ENCODE measurements at regions not wholly inside any gene's neighbourhood (a gene's known extent, or its start where the extent isn't known, plus 50 kb on each side); places are given as distances from the start of the nearest gene placed in this dataset.

- no peak for DNase-seq (ENCODE audit: low spot score)
- 90% methylated on average over 5 of the region's 5 CpGs for WGBS (ENCODE audit: low lambda C conversion rate, missing lambda C conversion rate)
- TF ChIP-seq EZH2phosphoT487 (IDR thresholded peaks at IDR 0.05; ENCODE audit: low read depth, severe bottlenecking, unreplicated experiment): no peak
- no peak for TF ChIP-seq EZH2 (IDR thresholded peaks at IDR 0.05; ENCODE audit: borderline replicate concordance)
- TF ChIP-seq CTCF (IDR thresholded peaks at IDR 0.05; ENCODE audit: poor library complexity): no peak
- H3K36me3 ChIP-seq (replicated peaks; ENCODE audit: insufficient read depth, low read depth): no peaks in the 10 kb centered on the region
- no peaks in the 10 kb centered on the region for H4K20me1 ChIP-seq (ENCODE audit: insufficient read depth, poor library complexity, severe bottlenecking)
- no peaks in the 10 kb centered on the region for H3K4me1 ChIP-seq (ENCODE audit: insufficient read depth)
- H3K9me3 ChIP-seq (ENCODE audit: low read depth): no peaks in the 10 kb centered on the region
- no peaks in the 10 kb centered on the region for H3K27me3 ChIP-seq
- H2AFZ ChIP-seq: no peak overlapping the region
- no peak overlapping the region for H3K4me2 ChIP-seq
- H3K79me2 ChIP-seq: no peaks in the 10 kb centered on the region
- no peaks in the 10 kb centered on the region for H3K9me2 ChIP-seq (replicated peaks; ENCODE audit: insufficient read depth)
- no peak overlapping the region for H3K4me3 ChIP-seq
- no peak overlapping the region for H3K27ac ChIP-seq
These were observed 792.3 kb downstream of the CDH8 start for GRCh38 chr16:61243954-61244353.

- Histone ChIP-seq H3K4me3 (no peak overlapping the region), H4K20me1 (ENCODE audit: insufficient read depth, poor library complexity, severe bottlenecking) (no peaks in the 10 kb centered on the region), H3K9me2 (replicated peaks; ENCODE audit: insufficient read depth) (no peaks in the 10 kb centered on the region), H3K27me3 (no peaks in the 10 kb centered on the region), H3K36me3 (replicated peaks; ENCODE audit: insufficient read depth, low read depth) (no peaks in the 10 kb centered on the region), H3K79me2 (no peaks in the 10 kb centered on the region), H3K27ac (no peak overlapping the region), H3K4me1 (ENCODE audit: insufficient read depth) (no peaks in the 10 kb centered on the region), H2AFZ (no peak overlapping the region), H3K4me2 (no peak overlapping the region), H3K9me3 (ENCODE audit: low read depth) (no peaks in the 10 kb centered on the region)
- TF ChIP-seq EZH2phosphoT487 (IDR thresholded peaks at IDR 0.05; ENCODE audit: low read depth, severe bottlenecking, unreplicated experiment): no peak
- no peak for TF ChIP-seq CTCF (IDR thresholded peaks at IDR 0.05; ENCODE audit: poor library complexity)
- no peak for TF ChIP-seq EZH2 (IDR thresholded peaks at IDR 0.05; ENCODE audit: borderline replicate concordance)
- no peak for DNase-seq (ENCODE audit: low spot score)
- 56% methylated on average over 9 of the region's 9 CpGs for WGBS (ENCODE audit: low lambda C conversion rate, missing lambda C conversion rate)
These were observed 798.3 kb downstream of the CDH8 start for GRCh38 chr16:61237884-61238485.

GRCh38 chr16:61233713-61234112 lies 802.5 kb downstream of the CDH8 start:
- no peak overlapping the region for H3K4me2 ChIP-seq
- H3K4me3 ChIP-seq: no peak overlapping the region
- no peaks in the 10 kb centered on the region for H3K4me1 ChIP-seq (ENCODE audit: insufficient read depth)
- no peaks in the 10 kb centered on the region for H3K79me2 ChIP-seq
- H3K36me3 ChIP-seq (replicated peaks; ENCODE audit: insufficient read depth, low read depth): no peaks in the 10 kb centered on the region
- TF ChIP-seq EZH2 (IDR thresholded peaks at IDR 0.05; ENCODE audit: borderline replicate concordance) (no peak), CTCF (IDR thresholded peaks at IDR 0.05; ENCODE audit: poor library complexity) (no peak), EZH2phosphoT487 (IDR thresholded peaks at IDR 0.05; ENCODE audit: low read depth, severe bottlenecking, unreplicated experiment) (no peak)
- no peaks in the 10 kb centered on the region for H4K20me1 ChIP-seq (ENCODE audit: insufficient read depth, poor library complexity, severe bottlenecking)
- 84% methylated on average over 3 of the region's 3 CpGs for WGBS (ENCODE audit: low lambda C conversion rate, missing lambda C conversion rate)
- no peak overlapping the region for H2AFZ ChIP-seq
- H3K9me3 ChIP-seq (ENCODE audit: low read depth): no peaks in the 10 kb centered on the region
- H3K9me2 ChIP-seq (replicated peaks; ENCODE audit: insufficient read depth): no peaks in the 10 kb centered on the region
- no peaks in the 10 kb centered on the region for H3K27me3 ChIP-seq
- DNase-seq (ENCODE audit: low spot score): no peak
- no peak overlapping the region for H3K27ac ChIP-seq

Measured in hepatocyte (in vitro differentiated cells).